ENCODE measurements at regions not wholly inside any gene's neighbourhood (a gene's known extent, or its start where the extent isn't known, plus 50 kb on each side); places are given as distances from the start of the nearest gene placed in this dataset.

DNA sequence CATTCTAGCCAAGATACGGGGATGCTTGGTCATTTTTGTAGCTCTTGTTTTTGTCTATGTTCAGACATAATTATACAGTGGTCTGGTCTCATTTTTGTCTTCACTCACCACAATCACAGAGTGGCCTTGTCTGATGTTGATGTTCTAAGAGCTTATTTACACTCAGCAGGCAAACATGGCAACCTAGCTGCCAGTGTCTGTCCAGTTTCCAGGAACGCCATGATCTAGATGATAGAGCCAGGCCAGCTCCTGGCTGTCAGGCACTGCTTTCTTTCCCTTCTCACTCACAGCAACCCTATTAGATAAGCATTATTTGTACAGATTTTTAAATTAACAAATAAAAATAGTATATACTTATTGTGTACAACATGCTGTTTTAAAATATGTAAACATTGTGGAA is 98.6 kb upstream of the PHF14 start:
- TF ChIP-seq EZH2phosphoT487 (IDR thresholded peaks at IDR 0.05; ENCODE audit: low read depth), result no peak
- TF ChIP-seq CTCF (IDR thresholded peaks at IDR 0.05; ENCODE audit: low read depth, low read length), result no peak

All from OCI-LY3 (cell line).